ENCODE measurements at regions not wholly inside any gene's neighbourhood (a gene's known extent, or its start where the extent isn't known, plus 50 kb on each side); places are given as distances from the start of the nearest gene placed in this dataset.

DNA sequence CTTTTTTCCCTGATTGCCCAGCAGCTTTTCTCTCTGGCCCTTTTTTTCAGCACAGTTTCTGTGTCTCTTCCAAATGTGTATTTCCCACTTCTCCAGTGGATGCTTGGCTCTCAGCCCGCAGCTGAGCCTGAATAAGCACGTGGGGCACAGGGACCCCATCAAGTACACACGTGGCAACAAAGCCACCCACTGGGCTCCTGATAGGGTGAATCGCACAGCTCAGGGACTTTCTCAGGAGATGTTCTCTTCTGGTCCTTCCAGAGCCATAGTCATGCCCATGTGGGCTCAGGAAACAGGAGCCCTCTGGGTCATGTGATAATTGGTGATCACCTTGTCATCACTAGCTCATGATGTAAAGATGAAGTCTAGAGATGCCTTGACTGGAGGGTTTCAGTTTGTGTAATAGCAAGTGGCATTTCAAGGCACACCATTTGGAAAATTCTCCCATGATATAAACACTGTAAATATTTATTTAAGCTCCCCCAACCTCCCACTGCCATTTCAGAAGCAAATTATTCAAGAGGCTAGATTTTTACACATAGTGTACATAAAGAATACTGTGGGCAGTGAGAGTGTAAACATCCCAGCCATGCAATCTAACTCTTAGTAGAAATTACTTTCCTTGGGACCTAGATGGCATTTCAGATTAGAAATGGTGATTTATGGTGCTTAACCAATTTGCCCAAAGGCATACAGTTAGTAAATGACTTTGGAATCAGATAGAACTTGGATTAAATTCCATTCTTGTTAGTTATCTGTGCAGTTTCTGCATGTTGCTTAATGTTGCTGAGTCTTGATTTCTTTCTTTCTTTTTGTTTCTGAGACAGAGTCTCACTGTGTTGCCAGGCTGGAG lies 597.5 kb downstream of the SLC4A3 start:
- CTCF ChIA-PET = no interaction called here
- no peak overlapping the region for H3K27ac Mint-ChIP-seq
- H3K4me1 Mint-ChIP-seq = peaks cover 30% of the 10 kb centered on the region
- H3K27me3 Mint-ChIP-seq (ENCODE audit: low read depth) = no peaks in the 10 kb centered on the region; the same call in 1 of the 2 replicates
- DNase-seq (ENCODE audit: low spot score) (no peak), ATAC-seq (no peak)
- H3K9me3 Mint-ChIP-seq = no peaks in the 10 kb centered on the region
- no peaks in the 10 kb centered on the region for H3K36me3 Mint-ChIP-seq
- TF ChIP-seq, protein P1, sequence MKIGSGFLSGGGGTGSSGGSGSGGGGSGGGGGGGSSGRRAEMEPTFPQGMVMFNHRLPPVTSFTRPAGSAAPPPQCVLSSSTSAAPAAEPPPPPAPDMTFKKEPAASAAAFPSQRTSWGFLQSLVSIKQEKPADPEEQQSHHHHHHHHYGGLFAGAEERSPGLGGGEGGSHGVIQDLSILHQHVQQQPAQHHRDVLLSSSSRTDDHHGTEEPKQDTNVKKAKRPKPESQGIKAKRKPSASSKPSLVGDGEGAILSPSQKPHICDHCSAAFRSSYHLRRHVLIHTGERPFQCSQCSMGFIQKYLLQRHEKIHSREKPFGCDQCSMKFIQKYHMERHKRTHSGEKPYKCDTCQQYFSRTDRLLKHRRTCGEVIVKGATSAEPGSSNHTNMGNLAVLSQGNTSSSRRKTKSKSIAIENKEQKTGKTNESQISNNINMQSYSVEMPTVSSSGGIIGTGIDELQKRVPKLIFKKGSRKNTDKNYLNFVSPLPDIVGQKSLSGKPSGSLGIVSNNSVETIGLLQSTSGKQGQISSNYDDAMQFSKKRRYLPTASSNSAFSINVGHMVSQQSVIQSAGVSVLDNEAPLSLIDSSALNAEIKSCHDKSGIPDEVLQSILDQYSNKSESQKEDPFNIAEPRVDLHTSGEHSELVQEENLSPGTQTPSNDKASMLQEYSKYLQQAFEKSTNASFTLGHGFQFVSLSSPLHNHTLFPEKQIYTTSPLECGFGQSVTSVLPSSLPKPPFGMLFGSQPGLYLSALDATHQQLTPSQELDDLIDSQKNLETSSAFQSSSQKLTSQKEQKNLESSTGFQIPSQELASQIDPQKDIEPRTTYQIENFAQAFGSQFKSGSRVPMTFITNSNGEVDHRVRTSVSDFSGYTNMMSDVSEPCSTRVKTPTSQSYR (CRISPR knock-in tag; IDR thresholded peaks at IDR 0.05) = no peak
- TF ChIP-seq, protein P2, sequence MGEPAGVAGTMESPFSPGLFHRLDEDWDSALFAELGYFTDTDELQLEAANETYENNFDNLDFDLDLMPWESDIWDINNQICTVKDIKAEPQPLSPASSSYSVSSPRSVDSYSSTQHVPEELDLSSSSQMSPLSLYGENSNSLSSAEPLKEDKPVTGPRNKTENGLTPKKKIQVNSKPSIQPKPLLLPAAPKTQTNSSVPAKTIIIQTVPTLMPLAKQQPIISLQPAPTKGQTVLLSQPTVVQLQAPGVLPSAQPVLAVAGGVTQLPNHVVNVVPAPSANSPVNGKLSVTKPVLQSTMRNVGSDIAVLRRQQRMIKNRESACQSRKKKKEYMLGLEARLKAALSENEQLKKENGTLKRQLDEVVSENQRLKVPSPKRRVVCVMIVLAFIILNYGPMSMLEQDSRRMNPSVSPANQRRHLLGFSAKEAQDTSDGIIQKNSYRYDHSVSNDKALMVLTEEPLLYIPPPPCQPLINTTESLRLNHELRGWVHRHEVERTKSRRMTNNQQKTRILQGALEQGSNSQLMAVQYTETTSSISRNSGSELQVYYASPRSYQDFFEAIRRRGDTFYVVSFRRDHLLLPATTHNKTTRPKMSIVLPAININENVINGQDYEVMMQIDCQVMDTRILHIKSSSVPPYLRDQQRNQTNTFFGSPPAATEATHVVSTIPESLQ (CRISPR knock-in tag; IDR thresholded peaks at IDR 0.05) = no peak
- TF ChIP-seq FOXK1 (CRISPR knock-in tag; IDR thresholded peaks at IDR 0.05) (no peak), ETV6 (CRISPR knock-in tag; IDR thresholded peaks at IDR 0.05) (no peak), MXD4 (CRISPR knock-in tag; IDR thresholded peaks at IDR 0.05; ENCODE audit: borderline replicate concordance) (no peak), ZNF121 (CRISPR knock-in tag; IDR thresholded peaks at IDR 0.05) (no peak), ZNF317 (CRISPR knock-in tag; IDR thresholded peaks at IDR 0.05; ENCODE audit: borderline replicate concordance, low read depth) (no peak), ZBTB21 (CRISPR knock-in tag; IDR thresholded peaks at IDR 0.05; ENCODE audit: borderline replicate concordance) (no peak), ZNF671 (CRISPR knock-in tag; IDR thresholded peaks at IDR 0.05) (no peak)
- H3K4me3 Mint-ChIP-seq = no peak overlapping the region
- POLR2A ChIA-PET = no interaction called here

DNA sequence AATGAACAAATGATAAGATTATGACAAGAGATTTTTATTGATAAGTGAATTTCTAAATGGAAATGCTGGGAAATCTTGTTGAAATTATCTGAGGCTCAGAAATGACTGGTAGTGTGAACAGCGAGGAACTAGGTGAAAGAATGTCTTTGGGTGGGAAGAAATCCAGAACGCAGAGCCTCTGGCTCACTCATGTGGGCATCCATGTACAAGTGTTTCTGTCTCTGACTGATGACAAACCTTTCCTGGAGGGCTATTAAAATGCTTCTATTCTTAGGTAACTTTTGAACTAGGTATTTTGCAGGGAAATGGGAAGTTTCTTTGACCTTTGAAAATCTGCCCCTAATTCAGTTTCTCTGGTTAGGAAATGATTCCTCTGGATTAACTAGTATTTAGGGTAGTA lies 598.6 kb downstream of the SLC4A3 start:
- H3K36me3 Mint-ChIP-seq = no peaks in the 10 kb centered on the region
- no peaks in the 10 kb centered on the region for H3K9me3 Mint-ChIP-seq
- no peak for ATAC-seq
- H3K27me3 Mint-ChIP-seq (ENCODE audit: low read depth) = no peaks in the 10 kb centered on the region; the same call in 1 of the 2 replicates
- H3K4me1 Mint-ChIP-seq = peaks cover 18% of the 10 kb centered on the region
- DNase-seq (ENCODE audit: low spot score) = no peak
- ChIA-PET POLR2A (no interaction called here), CTCF (no interaction called here)
- no peak overlapping the region for H3K27ac Mint-ChIP-seq
- H3K4me3 Mint-ChIP-seq = no peak overlapping the region
- TF ChIP-seq, protein P3, sequence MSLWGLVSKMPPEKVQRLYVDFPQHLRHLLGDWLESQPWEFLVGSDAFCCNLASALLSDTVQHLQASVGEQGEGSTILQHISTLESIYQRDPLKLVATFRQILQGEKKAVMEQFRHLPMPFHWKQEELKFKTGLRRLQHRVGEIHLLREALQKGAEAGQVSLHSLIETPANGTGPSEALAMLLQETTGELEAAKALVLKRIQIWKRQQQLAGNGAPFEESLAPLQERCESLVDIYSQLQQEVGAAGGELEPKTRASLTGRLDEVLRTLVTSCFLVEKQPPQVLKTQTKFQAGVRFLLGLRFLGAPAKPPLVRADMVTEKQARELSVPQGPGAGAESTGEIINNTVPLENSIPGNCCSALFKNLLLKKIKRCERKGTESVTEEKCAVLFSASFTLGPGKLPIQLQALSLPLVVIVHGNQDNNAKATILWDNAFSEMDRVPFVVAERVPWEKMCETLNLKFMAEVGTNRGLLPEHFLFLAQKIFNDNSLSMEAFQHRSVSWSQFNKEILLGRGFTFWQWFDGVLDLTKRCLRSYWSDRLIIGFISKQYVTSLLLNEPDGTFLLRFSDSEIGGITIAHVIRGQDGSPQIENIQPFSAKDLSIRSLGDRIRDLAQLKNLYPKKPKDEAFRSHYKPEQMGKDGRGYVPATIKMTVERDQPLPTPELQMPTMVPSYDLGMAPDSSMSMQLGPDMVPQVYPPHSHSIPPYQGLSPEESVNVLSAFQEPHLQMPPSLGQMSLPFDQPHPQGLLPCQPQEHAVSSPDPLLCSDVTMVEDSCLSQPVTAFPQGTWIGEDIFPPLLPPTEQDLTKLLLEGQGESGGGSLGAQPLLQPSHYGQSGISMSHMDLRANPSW (CRISPR knock-in tag; conservative IDR thresholded peaks at IDR 0.05; ENCODE audit: low read depth) = no peak
- TF ChIP-seq KAT7 (CRISPR knock-in tag; IDR thresholded peaks at IDR 0.05; ENCODE audit: borderline replicate concordance) = no peak
- no peak for TF ChIP-seq ZNF423 (CRISPR knock-in tag; IDR thresholded peaks at IDR 0.05)
- TF ChIP-seq, protein P4, sequence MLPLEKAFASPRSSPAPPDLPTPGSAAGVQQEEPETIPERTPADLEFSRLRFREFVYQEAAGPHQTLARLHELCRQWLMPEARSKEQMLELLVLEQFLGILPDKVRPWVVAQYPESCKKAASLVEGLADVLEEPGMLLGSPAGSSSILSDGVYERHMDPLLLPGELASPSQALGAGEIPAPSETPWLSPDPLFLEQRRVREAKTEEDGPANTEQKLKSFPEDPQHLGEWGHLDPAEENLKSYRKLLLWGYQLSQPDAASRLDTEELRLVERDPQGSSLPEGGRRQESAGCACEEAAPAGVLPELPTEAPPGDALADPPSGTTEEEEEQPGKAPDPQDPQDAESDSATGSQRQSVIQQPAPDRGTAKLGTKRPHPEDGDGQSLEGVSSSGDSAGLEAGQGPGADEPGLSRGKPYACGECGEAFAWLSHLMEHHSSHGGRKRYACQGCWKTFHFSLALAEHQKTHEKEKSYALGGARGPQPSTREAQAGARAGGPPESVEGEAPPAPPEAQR (CRISPR knock-in tag; IDR thresholded peaks at IDR 0.05) = no peak
- TF ChIP-seq GABPB1 (CRISPR knock-in tag; IDR thresholded peaks at IDR 0.05) = no peak
- TF ChIP-seq, protein P5, sequence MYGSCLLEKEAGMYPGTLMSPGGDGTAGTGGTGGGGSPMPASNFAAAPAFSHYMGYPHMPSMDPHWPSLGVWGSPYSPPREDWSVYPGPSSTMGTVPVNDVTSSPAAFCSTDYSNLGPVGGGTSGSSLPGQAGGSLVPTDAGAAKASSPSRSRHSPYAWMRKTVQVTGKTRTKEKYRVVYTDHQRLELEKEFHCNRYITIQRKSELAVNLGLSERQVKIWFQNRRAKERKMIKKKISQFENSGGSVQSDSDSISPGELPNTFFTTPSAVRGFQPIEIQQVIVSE (CRISPR knock-in tag; IDR thresholded peaks at IDR 0.05; ENCODE audit: borderline replicate concordance) = no peak
- TF ChIP-seq, protein P6, sequence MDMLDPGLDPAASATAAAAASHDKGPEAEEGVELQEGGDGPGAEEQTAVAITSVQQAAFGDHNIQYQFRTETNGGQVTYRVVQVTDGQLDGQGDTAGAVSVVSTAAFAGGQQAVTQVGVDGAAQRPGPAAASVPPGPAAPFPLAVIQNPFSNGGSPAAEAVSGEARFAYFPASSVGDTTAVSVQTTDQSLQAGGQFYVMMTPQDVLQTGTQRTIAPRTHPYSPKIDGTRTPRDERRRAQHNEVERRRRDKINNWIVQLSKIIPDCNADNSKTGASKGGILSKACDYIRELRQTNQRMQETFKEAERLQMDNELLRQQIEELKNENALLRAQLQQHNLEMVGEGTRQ (CRISPR knock-in tag; IDR thresholded peaks at IDR 0.05) = no peak
- TF ChIP-seq NR3C1 (CRISPR knock-in tag; conservative IDR thresholded peaks at IDR 0.05; ENCODE audit: low read depth) = no peak
- no peak for TF ChIP-seq FOXJ3 (CRISPR knock-in tag; IDR thresholded peaks at IDR 0.05; ENCODE audit: borderline replicate concordance)
- TF ChIP-seq, protein P7, sequence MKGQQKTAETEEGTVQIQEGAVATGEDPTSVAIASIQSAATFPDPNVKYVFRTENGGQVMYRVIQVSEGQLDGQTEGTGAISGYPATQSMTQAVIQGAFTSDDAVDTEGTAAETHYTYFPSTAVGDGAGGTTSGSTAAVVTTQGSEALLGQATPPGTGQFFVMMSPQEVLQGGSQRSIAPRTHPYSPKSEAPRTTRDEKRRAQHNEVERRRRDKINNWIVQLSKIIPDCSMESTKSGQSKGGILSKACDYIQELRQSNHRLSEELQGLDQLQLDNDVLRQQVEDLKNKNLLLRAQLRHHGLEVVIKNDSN (CRISPR knock-in tag; IDR thresholded peaks at IDR 0.05) = no peak
- no peak for TF ChIP-seq TCF7 (CRISPR knock-in tag; IDR thresholded peaks at IDR 0.05; ENCODE audit: low read depth)

Measured in WTC11 (cell line).